ENCODE measurements at regions not wholly inside any gene's neighbourhood (a gene's known extent, or its start where the extent isn't known, plus 50 kb on each side); places are given as distances from the start of the nearest gene placed in this dataset.
A peak's percentile ranks its signal among the peaks of the same experiment; 100 is the strongest.

- Histone ChIP-seq H3K4me1 (ENCODE audit: low read depth) (no peaks in the 10 kb centered on the region), H3K4me3 (no peak overlapping the region), H3K27me3 (no peaks in the 10 kb centered on the region), H3K9me3 (ENCODE audit: low read depth) (no peaks in the 10 kb centered on the region), H3K36me3 (no peaks in the 10 kb centered on the region), H3K27ac (no peak overlapping the region)
- no peak for DNase-seq (ENCODE audit: low read depth in 1 of 2, low spot score in 1 of 2)
- TF ChIP-seq CTCF (IDR thresholded peaks at IDR 0.05; ENCODE audit: low read depth, low read length) = no peak
Observed at GRCh38 chr3:41080141-41080540, 119.2 kb upstream of the CTNNB1 start.

GRCh38 chr3:41088882-41089281 lies 110.4 kb upstream of the CTNNB1 start:
- no peak overlapping the region for H3K27ac ChIP-seq
- TF ChIP-seq CTCF (IDR thresholded peaks at IDR 0.05; ENCODE audit: low read depth, low read length) = no peak
- H3K27me3 ChIP-seq = no peaks in the 10 kb centered on the region
- H3K36me3 ChIP-seq = no peaks in the 10 kb centered on the region
- H3K4me1 ChIP-seq (ENCODE audit: low read depth) = peaks cover 13% of the 10 kb centered on the region
- H3K9me3 ChIP-seq (ENCODE audit: low read depth) = no peaks in the 10 kb centered on the region
- no peak overlapping the region for H3K4me3 ChIP-seq
- peak; percentile 3 to 17 for DNase-seq (ENCODE audit: low read depth in 1 of 2, low spot score in 1 of 2)

- no peak for TF ChIP-seq CTCF (IDR thresholded peaks at IDR 0.05; ENCODE audit: low read depth, low read length)
- H3K36me3 ChIP-seq = no peaks in the 10 kb centered on the region
Observed at GRCh38 chr3:41089566-41089965, 109.7 kb upstream of the CTNNB1 start.

GRCh38 chr3:41092844-41093243 lies 106.5 kb upstream of the CTNNB1 start:
- Histone ChIP-seq H3K27ac (no peak overlapping the region), H3K27me3 (no peaks in the 10 kb centered on the region), H3K9me3 (ENCODE audit: low read depth) (no peaks in the 10 kb centered on the region), H3K36me3 (no peaks in the 10 kb centered on the region), H3K4me3 (no peak overlapping the region), H3K4me1 (ENCODE audit: low read depth) (peaks cover 13% of the 10 kb centered on the region)
- no peak for TF ChIP-seq CTCF (IDR thresholded peaks at IDR 0.05; ENCODE audit: low read depth, low read length)
- no peak for DNase-seq (ENCODE audit: low read depth in 1 of 2, low spot score in 1 of 2)

More at GRCh38 chr3:41089566-41089965, 109.7 kb upstream of the CTNNB1 start:
- Histone ChIP-seq H3K27ac (no peak overlapping the region), H3K9me3 (ENCODE audit: low read depth) (no peaks in the 10 kb centered on the region), H3K27me3 (no peaks in the 10 kb centered on the region), H3K4me1 (ENCODE audit: low read depth) (peaks cover 13% of the 10 kb centered on the region), H3K4me3 (no peak overlapping the region)
- no peak for DNase-seq (ENCODE audit: low read depth in 1 of 2, low spot score in 1 of 2)

- Histone ChIP-seq H3K4me3 (no peak overlapping the region), H3K9me3 (ENCODE audit: low read depth) (no peaks in the 10 kb centered on the region), H3K36me3 (no peaks in the 10 kb centered on the region), H3K27me3 (no peaks in the 10 kb centered on the region), H3K4me1 (ENCODE audit: low read depth) (peaks cover 7% of the 10 kb centered on the region), H3K27ac (no peak overlapping the region)
- DNase-seq (ENCODE audit: low read depth in 1 of 2, low spot score in 1 of 2) = no peak
- no peak for TF ChIP-seq CTCF (IDR thresholded peaks at IDR 0.05; ENCODE audit: low read depth, low read length)
Observed at GRCh38 chr3:41093476-41093875, 105.8 kb upstream of the CTNNB1 start.

- no peak overlapping the region for H3K27ac ChIP-seq
- no peak for TF ChIP-seq CTCF (IDR thresholded peaks at IDR 0.05; ENCODE audit: low read depth, low read length)
- H3K4me1 ChIP-seq (ENCODE audit: low read depth) = no peaks in the 10 kb centered on the region
- H3K4me3 ChIP-seq = no peak overlapping the region
- no peaks in the 10 kb centered on the region for H3K9me3 ChIP-seq (ENCODE audit: low read depth)
- H3K36me3 ChIP-seq = no peaks in the 10 kb centered on the region
- H3K27me3 ChIP-seq = no peaks in the 10 kb centered on the region
- DNase-seq (ENCODE audit: low read depth in 1 of 2, low spot score in 1 of 2) = no peak
Observed at GRCh38 chr3:41094351-41094750, 105.0 kb upstream of the CTNNB1 start.
